ENCODE measurements at regions not wholly inside any gene's neighbourhood (a gene's known extent, or its start where the extent isn't known, plus 50 kb on each side); places are given as distances from the start of the nearest gene placed in this dataset.

- POLR2A ChIA-PET = no interaction called here
- CTCF ChIA-PET (ENCODE audit: unreplicated experiment) = no interaction called here
- Histone ChIP-seq H2AFZ (ENCODE audit: low read length) (no peak overlapping the region), H3K4me2 (ENCODE audit: low read length) (no peak overlapping the region), H3K4me1 (ENCODE audit: insufficient read depth, low read length, poor library complexity, severe bottlenecking) (no peaks in the 10 kb centered on the region), H3K27ac (ENCODE audit: low read depth, low read length, poor library complexity, severe bottlenecking) (no peak overlapping the region), H3K9me3 (ENCODE audit: low read length) (no peaks in the 10 kb centered on the region), H3K9me2 (ENCODE audit: insufficient read depth, low read length) (no peaks in the 10 kb centered on the region), H3K4me3 (ENCODE audit: low read depth, low read length, poor library complexity, severe bottlenecking) (no peak overlapping the region), H3K79me2 (ENCODE audit: insufficient read depth, low read depth, low read length) (no peaks in the 10 kb centered on the region), H4K20me1 (ENCODE audit: insufficient read depth, low read length) (no peaks in the 10 kb centered on the region), H3K36me3 (ENCODE audit: insufficient read depth, low read length) (no peaks in the 10 kb centered on the region)
- no TSS peak for BruUV-seq (replicated peaks)
- TF ChIP-seq CTCF (conservative IDR thresholded peaks at IDR 0.05; ENCODE audit: low read length) (no peak), EZH2phosphoT487 (IDR thresholded peaks at IDR 0.05; ENCODE audit: borderline replicate concordance, low read depth, low read length) (no peak)
- intact Hi-C loops (cut with micrococcal nuclease; ENCODE audit: unreplicated experiment) = no loop called here
- no peak for DNase-seq (ENCODE audit: low spot score)
Measured at GRCh38 chr14:71273366-71273765, 366.1 kb downstream of the PCNX1 start.

- CTCF ChIA-PET (ENCODE audit: unreplicated experiment) = no interaction called here
- Histone ChIP-seq H3K9me2 (ENCODE audit: insufficient read depth, low read length) (no peaks in the 10 kb centered on the region), H4K20me1 (ENCODE audit: insufficient read depth, low read length) (no peaks in the 10 kb centered on the region), H2AFZ (ENCODE audit: low read length) (no peak overlapping the region), H3K4me2 (ENCODE audit: low read length) (no peak overlapping the region), H3K36me3 (ENCODE audit: insufficient read depth, low read length) (no peaks in the 10 kb centered on the region), H3K79me2 (ENCODE audit: insufficient read depth, low read depth, low read length) (no peaks in the 10 kb centered on the region), H3K27ac (ENCODE audit: low read depth, low read length, poor library complexity, severe bottlenecking) (no peak overlapping the region), H3K9me3 (ENCODE audit: low read length) (no peaks in the 10 kb centered on the region), H3K4me3 (ENCODE audit: low read depth, low read length, poor library complexity, severe bottlenecking) (no peak overlapping the region), H3K4me1 (ENCODE audit: insufficient read depth, low read length, poor library complexity, severe bottlenecking) (peaks cover under 1% of the 10 kb centered on the region)
- TF ChIP-seq CTCF (conservative IDR thresholded peaks at IDR 0.05; ENCODE audit: low read length) (no peak), EZH2phosphoT487 (IDR thresholded peaks at IDR 0.05; ENCODE audit: borderline replicate concordance, low read depth, low read length) (no peak)
- no TSS peak for BruUV-seq (replicated peaks)
- no peak for DNase-seq (ENCODE audit: low spot score)
- intact Hi-C loops (cut with micrococcal nuclease; ENCODE audit: unreplicated experiment) = no loop called here
- POLR2A ChIA-PET = no interaction called here
Measured at GRCh38 chr14:71284048-71284447, 376.8 kb downstream of the PCNX1 start.

- no peak overlapping the region for H3K4me2 ChIP-seq (ENCODE audit: low read length)
- intact Hi-C loops (cut with micrococcal nuclease; ENCODE audit: unreplicated experiment) = no loop called here
- no peaks in the 10 kb centered on the region for H4K20me1 ChIP-seq (ENCODE audit: insufficient read depth, low read length)
- no peaks in the 10 kb centered on the region for H3K36me3 ChIP-seq (ENCODE audit: insufficient read depth, low read length)
- TF ChIP-seq CTCF (conservative IDR thresholded peaks at IDR 0.05; ENCODE audit: low read length) (no peak), EZH2phosphoT487 (IDR thresholded peaks at IDR 0.05; ENCODE audit: borderline replicate concordance, low read depth, low read length) (no peak)
- H3K9me3 ChIP-seq (ENCODE audit: low read length) = no peaks in the 10 kb centered on the region
- CTCF ChIA-PET (ENCODE audit: unreplicated experiment) = no interaction called here
- DNase-seq (ENCODE audit: low spot score) = no peak
- H3K9me2 ChIP-seq (ENCODE audit: insufficient read depth, low read length) = no peaks in the 10 kb centered on the region
- H3K4me3 ChIP-seq (ENCODE audit: low read depth, low read length, poor library complexity, severe bottlenecking) = no peak overlapping the region
- peaks cover 14% of the 10 kb centered on the region for H3K4me1 ChIP-seq (ENCODE audit: insufficient read depth, low read length, poor library complexity, severe bottlenecking)
- POLR2A ChIA-PET = no interaction called here
- H3K27ac ChIP-seq (ENCODE audit: low read depth, low read length, poor library complexity, severe bottlenecking) = no peak overlapping the region
- H3K79me2 ChIP-seq (ENCODE audit: insufficient read depth, low read depth, low read length) = no peaks in the 10 kb centered on the region
- no TSS peak for BruUV-seq (replicated peaks)
- no peak overlapping the region for H2AFZ ChIP-seq (ENCODE audit: low read length)
Measured at GRCh38 chr14:71286126-71286525, 378.9 kb downstream of the PCNX1 start.
